Keratinocyte (primary cell): ENCODE measurements at regions not wholly inside any gene's neighbourhood (a gene's known extent, or its start where the extent isn't known, plus 50 kb on each side); places are given as distances from the start of the nearest gene placed in this dataset.

Source experiments
- DNase-seq: peaks from one replicate; pipeline ENCODE4 v3.0.0-alpha.2; 2011; ENCODE audit warnings: low read depth, missing footprints, low spot score
- FAIRE-seq: peaks from 2 replicates; lab custom pipeline; 2011; peaks lifted over from hg19 to GRCh38; lab: Jason Lieb, UNC
- H2AFZ ChIP-seq: 2 replicates; pipeline ENCODE4 v1.6.0; 2012; ENCODE audit warnings: low read length, control low read depth, inconsistent platforms; ENCODE audit not compliant: control insufficient read depth
- H3K27ac ChIP-seq: 2 replicates; pipeline ENCODE4 v1.5.1; 2011; ENCODE audit warnings: low read length; ENCODE audit not compliant: control insufficient read depth, insufficient read depth
- H3K27me3 ChIP-seq: 3 replicates; pipeline ENCODE4 v1.6.0; 2011; ENCODE audit warnings: low read length; ENCODE audit not compliant: control insufficient read depth, insufficient read depth; ENCODE audit errors: extremely low read depth
- H3K36me3 ChIP-seq, 2 experiments: 2 replicates in 1 of 2; 3 replicates in 1 of 2; pipeline ENCODE4 v1.5.1; 2011; ENCODE audit warnings: low read length in 2 of 2, mild to moderate bottlenecking in 1 of 2; ENCODE audit not compliant: control insufficient read depth in 2 of 2, insufficient read depth in 2 of 2; ENCODE audit errors: extremely low read depth in 1 of 2
- H3K4me1 ChIP-seq: 3 replicates; pipeline ENCODE4 v1.5.1; 2011; ENCODE audit warnings: low read length; ENCODE audit not compliant: control insufficient read depth, insufficient read depth; ENCODE audit errors: extremely low read depth
- H3K4me2 ChIP-seq: 3 replicates; pipeline ENCODE4 v1.6.0; 2011; ENCODE audit warnings: low read depth, low read length; ENCODE audit not compliant: control insufficient read depth, insufficient read depth; ENCODE audit errors: extremely low read depth
- H3K4me3 ChIP-seq, 3 experiments: fragments of 200-600 bp in 1 of 3; sonication (generic) in 1 of 3; 2 replicates in 2 of 3; 3 replicates in 1 of 3; pipeline ENCODE4 v1.5.1; 2011 to 2016; ENCODE audit warnings: low read length in 3 of 3, mild to moderate bottlenecking in 3 of 3, control low read depth in 2 of 3, inconsistent platforms in 1 of 3, low read depth in 1 of 3, mixed read lengths in 1 of 3, mixed run types in 1 of 3, moderate library complexity in 1 of 3; ENCODE audit not compliant: control insufficient read depth in 2 of 3, insufficient read depth in 2 of 3; ENCODE audit errors: extremely low read depth in 1 of 3
- H3K79me2 ChIP-seq: 2 replicates; pipeline ENCODE4 v1.6.0; 2012; ENCODE audit warnings: low read length; ENCODE audit not compliant: control insufficient read depth, insufficient read depth
- H3K9ac ChIP-seq: 3 replicates; pipeline ENCODE4 v1.6.0; 2011; ENCODE audit warnings: low read length; ENCODE audit not compliant: control insufficient read depth, insufficient read depth; ENCODE audit errors: extremely low read depth
- H3K9me1 ChIP-seq: 3 replicates; pipeline ENCODE4 v1.6.0; 2011; ENCODE audit warnings: low read length; ENCODE audit not compliant: control insufficient read depth, insufficient read depth; ENCODE audit errors: extremely low read depth
- H3K9me3 ChIP-seq: 2 replicates; pipeline ENCODE4 v1.5.1; 2012; ENCODE audit warnings: low read depth, low read length; ENCODE audit not compliant: control insufficient read depth
- H4K20me1 ChIP-seq: 3 replicates; pipeline ENCODE4 v1.6.0; 2011; ENCODE audit warnings: low read length; ENCODE audit not compliant: control insufficient read depth, insufficient read depth; ENCODE audit errors: extremely low read depth
- EZH2 ChIP-seq: IDR thresholded peaks from one replicate; pipeline ENCODE4 v1.6.1; 2012; ENCODE audit warnings: inconsistent platforms, mild to moderate bottlenecking, low read length, moderate library complexity
- dilution Hi-C: fragments of 300-500 bp; cut with MboI; formaldehyde crosslinking; loops from one replicate; pipeline ENCODE4 v1.7.0; 2020; ENCODE audit warnings: low sequenced_read_pairs; ENCODE audit not compliant: extremely low pct_ligation_motif_present
- TF ChIP-seq, protein P1 (sequence below), 3 experiments: IDR thresholded peaks in 1 of 3; conservative IDR thresholded peaks in 1 of 3; optimal IDR thresholded peaks in 1 of 3; 2 replicates in 2 of 3; 3 replicates in 1 of 3; pipeline versions ENCODE3 to v1.5.1; 2011; ENCODE audit warnings: low read length in 3 of 3, mild to moderate bottlenecking in 3 of 3, moderate library complexity in 2 of 3, control low read depth in 1 of 3, inconsistent platforms in 1 of 3; ENCODE audit not compliant: insufficient read depth in 2 of 3; ENCODE audit errors: extremely low read depth in 1 of 3

DNA sequence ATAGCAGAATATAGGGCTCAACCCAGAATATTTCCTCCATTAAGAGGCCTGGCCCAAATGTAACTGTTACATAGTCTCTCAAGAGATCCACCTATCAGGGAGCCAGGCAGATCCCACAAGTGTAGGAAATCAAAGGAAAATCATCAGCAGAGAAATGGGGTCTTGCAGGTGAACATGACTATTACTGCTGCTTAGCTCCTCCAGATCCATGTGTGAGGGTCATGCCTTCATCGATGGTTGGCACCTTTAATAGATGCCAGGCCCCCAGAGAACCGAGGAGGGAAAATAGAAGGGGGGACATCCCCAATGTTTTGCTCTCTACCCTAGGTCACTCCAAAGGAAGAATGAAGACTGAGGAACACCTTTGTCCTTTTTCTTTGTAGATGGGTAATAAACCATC is 1029.9 kb upstream of the CADM2 start:
- Histone ChIP-seq H3K36me3 (no peaks in the 10 kb centered on the region), H3K9me3 (peaks cover 20% of the 10 kb centered on the region), H3K4me1 (peaks cover 5% of the 10 kb centered on the region), H3K9ac (no peak overlapping the region), H4K20me1 (no peaks in the 10 kb centered on the region), H2AFZ (no peak overlapping the region), H3K9me1 (no peaks in the 10 kb centered on the region), H3K4me3 (no peak overlapping the region), H3K27ac (no peak overlapping the region), H3K27me3 (no peaks in the 10 kb centered on the region), H3K79me2 (no peaks in the 10 kb centered on the region), H3K4me2 (no peak overlapping the region)
- no peak for FAIRE-seq
- dilution Hi-C loops = no loop called here
- no peak for DNase-seq
- TF ChIP-seq, protein P1, sequence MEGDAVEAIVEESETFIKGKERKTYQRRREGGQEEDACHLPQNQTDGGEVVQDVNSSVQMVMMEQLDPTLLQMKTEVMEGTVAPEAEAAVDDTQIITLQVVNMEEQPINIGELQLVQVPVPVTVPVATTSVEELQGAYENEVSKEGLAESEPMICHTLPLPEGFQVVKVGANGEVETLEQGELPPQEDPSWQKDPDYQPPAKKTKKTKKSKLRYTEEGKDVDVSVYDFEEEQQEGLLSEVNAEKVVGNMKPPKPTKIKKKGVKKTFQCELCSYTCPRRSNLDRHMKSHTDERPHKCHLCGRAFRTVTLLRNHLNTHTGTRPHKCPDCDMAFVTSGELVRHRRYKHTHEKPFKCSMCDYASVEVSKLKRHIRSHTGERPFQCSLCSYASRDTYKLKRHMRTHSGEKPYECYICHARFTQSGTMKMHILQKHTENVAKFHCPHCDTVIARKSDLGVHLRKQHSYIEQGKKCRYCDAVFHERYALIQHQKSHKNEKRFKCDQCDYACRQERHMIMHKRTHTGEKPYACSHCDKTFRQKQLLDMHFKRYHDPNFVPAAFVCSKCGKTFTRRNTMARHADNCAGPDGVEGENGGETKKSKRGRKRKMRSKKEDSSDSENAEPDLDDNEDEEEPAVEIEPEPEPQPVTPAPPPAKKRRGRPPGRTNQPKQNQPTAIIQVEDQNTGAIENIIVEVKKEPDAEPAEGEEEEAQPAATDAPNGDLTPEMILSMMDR (optimal IDR thresholded peaks at IDR 0.05 in 1 of 3, IDR thresholded peaks at IDR 0.05 in 1 of 3, conservative IDR thresholded peaks at IDR 0.05 in 1 of 3; ENCODE audit: extremely low read depth in 1 of 3, insufficient read depth in 2 of 3, low read length in 3 of 3) = no peak
- TF ChIP-seq EZH2 = no peak

DNA sequence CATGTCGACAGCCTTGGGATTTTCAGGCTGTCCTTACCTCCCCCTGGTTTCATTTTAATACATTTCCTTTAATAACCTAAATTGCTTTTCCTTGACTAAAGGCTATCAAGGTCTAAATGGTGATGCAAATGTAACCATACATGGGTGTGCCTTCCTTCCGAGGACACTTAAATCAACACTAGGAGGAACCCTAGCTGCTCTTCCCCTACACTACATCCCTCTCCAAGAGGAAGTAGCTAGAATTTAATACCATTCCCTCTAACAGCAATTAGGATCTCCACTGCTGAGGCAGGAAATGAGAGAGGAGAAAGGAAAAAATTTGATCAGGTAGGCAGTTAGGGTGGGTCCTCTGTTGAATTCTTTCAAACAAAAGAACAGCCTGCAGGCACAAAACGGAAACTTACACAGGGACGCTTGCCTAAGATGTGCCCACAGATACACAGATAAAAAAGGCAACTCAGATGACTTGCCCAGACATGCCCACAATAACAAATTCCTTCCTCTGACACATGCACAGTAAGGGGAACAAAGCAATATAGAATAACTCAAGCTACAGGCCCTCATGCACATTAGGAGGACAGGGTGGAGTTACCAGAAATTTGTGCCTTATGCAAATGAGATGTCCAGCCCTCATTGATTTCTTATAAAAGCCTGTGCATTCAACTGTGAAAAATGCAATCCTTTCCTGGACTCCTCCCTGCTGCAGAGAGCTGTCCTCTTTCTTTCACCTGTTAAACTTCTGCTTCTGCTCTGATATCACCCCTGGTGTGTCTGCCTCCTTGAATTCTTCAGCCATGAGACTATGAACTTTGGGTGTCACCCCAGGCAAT is 1024.4 kb upstream of the CADM2 start:
- H3K9ac ChIP-seq = no peak overlapping the region
- no peaks in the 10 kb centered on the region for H3K79me2 ChIP-seq
- no peaks in the 10 kb centered on the region for H3K27me3 ChIP-seq
- peak; percentile 98 for FAIRE-seq
- H3K36me3 ChIP-seq = no peaks in the 10 kb centered on the region
- H4K20me1 ChIP-seq = no peaks in the 10 kb centered on the region
- H3K4me1 ChIP-seq = peaks cover 24% of the 10 kb centered on the region
- H3K9me3 ChIP-seq = peaks cover 8% of the 10 kb centered on the region
- peak overlapping the region; percentile 60 for H3K27ac ChIP-seq
- peak overlapping the region in 1 of 3 experiments; percentile 2 for H3K4me3 ChIP-seq
- H3K9me1 ChIP-seq = no peaks in the 10 kb centered on the region
- dilution Hi-C loops = no loop called here
- TF ChIP-seq EZH2 = no peak
- TF ChIP-seq, protein P1 (optimal IDR thresholded peaks at IDR 0.05 in 1 of 3, IDR thresholded peaks at IDR 0.05 in 1 of 3, conservative IDR thresholded peaks at IDR 0.05 in 1 of 3; ENCODE audit: extremely low read depth in 1 of 3, insufficient read depth in 2 of 3, low read length in 3 of 3) = peak; percentile 5 to 49 (median 13)
- H2AFZ ChIP-seq = peak overlapping the region; percentile 39
- peak overlapping the region; percentile 63 for H3K4me2 ChIP-seq
- peak; percentile 95 for DNase-seq
